Heart left ventricle (tissue), 16 donors: ENCODE measurements at regions not wholly inside any gene's neighbourhood (a gene's known extent, or its start where the extent isn't known, plus 50 kb on each side); places are given as distances from the start of the nearest gene placed in this dataset.
"Not testable (repeated sequence)": the region's sequence is repeated elsewhere in the genome, so short reads cannot be mapped to it uniquely, and the experiment has no call there.

ENCODE experiments used
- ATAC-seq, 4 donors: fragments of 200-7000 bp; cut with Tn5 transposase; one replicate each; pipeline ENCODE4 v1.9.1; 2020 to 2022; ENCODE audit warnings: moderate library complexity in 4 of 4, mild to moderate bottlenecking in 3 of 4, moderate number of reproducible peaks in 1 of 4
- DNase-seq, 5 donors: peaks; one replicate each; pipeline ENCODE4 v3.0.0-alpha.2; 2020
- H3K27ac ChIP-seq, 12 donors: fragments of 200-600 bp; sonication (generic) in 4 of 12; one replicate each; pipeline versions ENCODE4 v1.5.0 to v1.8.0; 2016 to 2022; ENCODE audit warnings: mild to moderate bottlenecking in 2 of 12
- H3K27me3 ChIP-seq, 9 donors: fragments of 200-600 bp; sonication (generic) in 2 of 9; one replicate each; pipeline versions ENCODE4 v1.5.1 to v1.8.0; 2016 to 2022; ENCODE audit warnings: mild to moderate bottlenecking in 3 of 9
- H3K36me3 ChIP-seq, 9 donors: fragments of 200-600 bp; sonication (generic) in 2 of 9; one replicate each; pipeline versions ENCODE4 v1.5.0 to v1.8.0; 2018 to 2022; ENCODE audit warnings: mild to moderate bottlenecking in 2 of 9
- H3K4me1 ChIP-seq, 12 donors: fragments of 200-600 bp; sonication (generic) in 4 of 12; one replicate each; pipeline versions ENCODE4 v1.5.0 to v1.8.0; 2016 to 2022; ENCODE audit warnings: mild to moderate bottlenecking in 3 of 12
- H3K4me3 ChIP-seq, 12 donors: fragments of 200-600 bp; sonication (generic) in 4 of 12; one replicate each; pipeline versions ENCODE4 v1.5.0 to v1.8.0; 2017 to 2022; ENCODE audit warnings: mild to moderate bottlenecking in 9 of 12, moderate library complexity in 4 of 12
- H3K9me3 ChIP-seq, 12 donors: fragments of 200-600 bp; sonication (generic) in 4 of 12; one replicate each; pipeline versions ENCODE4 v1.5.0 to v1.8.0; 2016 to 2022; ENCODE audit warnings: mild to moderate bottlenecking in 1 of 12
- POLR2A ChIP-seq, 2 donors: fragments of 450-650 bp; IDR thresholded peaks; one replicate each; pipeline ENCODE4 v1.6.1; 2017; ENCODE audit warnings: antibody characterized with exemption in 2 of 2, mild to moderate bottlenecking in 2 of 2, moderate library complexity in 2 of 2
- WGBS, 4 donors: extraction: QIAGEN DNeasy Blood & Tissue Kit in 2 of 4; methylation state at CpG; one replicate each; pipeline versions ENCODE4 v1.1.5 to v1.1.7; 2013 to 2018; 5-methylcytosine and 5-hydroxymethylcytosine counted together
- intact Hi-C, 10 donors: fragments of 100-400 bp; cut with DNase I; formaldehyde crosslinking; loops; one replicate each; pipeline versions ENCODE4 v1.11.1 to v1.14.2; 2022
- TF ChIP-seq, protein P1 (sequence below), 12 donors: fragments of 200-600 bp; sonication (generic) in 4 of 12; IDR thresholded peaks; one replicate each; pipeline versions ENCODE4 v1.5.0 to v1.8.0; 2018 to 2022; ENCODE audit warnings: antibody characterized with exemption in 12 of 12, mild to moderate bottlenecking in 5 of 12
- donor health status: ischemic (EF 13 %, LVEDD 7.1; RV severe dilation, severe dysfunction).
- donor health status: healthy with polysubstance abuse.
- donor health status: DM: no; HTN: yes; CAD: no.
- donor health status: DM: no; HTN: no; CAD: no.
- donor health status: ischemic (EF 25% LVEDD 6.9; RV normal size, moderate dysfunction).
- donor health status: ischemic (EF 25% LVEDD 5.7; RV mildly dilated, moderate dysfunction).
- donor health status: healthy.
- donor health status: DM: yes; HTN: yes; CAD: no.
- donor health status: ischemic (EF 35%, LVEDD 5.7; RV mildly dilated, moderate dysfunction).
- donor health status: nonischemic (EF 11% LVEDD 7.7; RV severe dilation, severe dysfunction).
- donor health status: DM: yes; HTN: yes; CAD: no.
- donor health status: PGD.
- donor health status: ischemic (EF 29% LVEDD 5.4; RV normal size, mild dysfunction).
- donor health status: nonischemic (EF 23%, LVEDD 6.1; RV moderate dilation, normal function).

DNA sequence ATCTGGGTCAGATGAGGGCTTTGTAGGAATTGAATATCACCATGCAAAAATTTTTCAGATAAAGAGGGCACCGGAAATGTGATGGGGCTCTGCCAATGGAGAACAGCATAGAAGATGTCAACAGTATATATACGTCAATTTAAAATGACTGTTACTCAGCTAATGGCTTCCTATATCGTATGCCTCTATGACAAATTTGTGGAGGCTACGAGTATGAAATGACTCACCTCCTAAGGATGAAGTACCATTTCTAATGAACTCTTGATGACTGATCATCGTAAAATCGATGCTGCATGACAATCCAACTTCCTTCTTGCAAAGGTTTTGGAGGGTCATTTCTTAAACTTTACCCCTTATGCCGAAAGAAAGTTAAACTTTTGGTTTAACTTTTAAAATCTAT, 450.3 kb upstream of the ZP4 start:
- intact Hi-C loops: no loop called here
- H3K9me3 ChIP-seq: peaks cover 0 to 16% (median 3%) of the 10 kb centered on the region in 12 donors
- H3K27ac ChIP-seq: no peak overlapping the region
- DNase-seq (no peak), ATAC-seq (no peak)
- TF ChIP-seq POLR2A (IDR thresholded peaks at IDR 0.05): no peak
- TF ChIP-seq, protein P1, sequence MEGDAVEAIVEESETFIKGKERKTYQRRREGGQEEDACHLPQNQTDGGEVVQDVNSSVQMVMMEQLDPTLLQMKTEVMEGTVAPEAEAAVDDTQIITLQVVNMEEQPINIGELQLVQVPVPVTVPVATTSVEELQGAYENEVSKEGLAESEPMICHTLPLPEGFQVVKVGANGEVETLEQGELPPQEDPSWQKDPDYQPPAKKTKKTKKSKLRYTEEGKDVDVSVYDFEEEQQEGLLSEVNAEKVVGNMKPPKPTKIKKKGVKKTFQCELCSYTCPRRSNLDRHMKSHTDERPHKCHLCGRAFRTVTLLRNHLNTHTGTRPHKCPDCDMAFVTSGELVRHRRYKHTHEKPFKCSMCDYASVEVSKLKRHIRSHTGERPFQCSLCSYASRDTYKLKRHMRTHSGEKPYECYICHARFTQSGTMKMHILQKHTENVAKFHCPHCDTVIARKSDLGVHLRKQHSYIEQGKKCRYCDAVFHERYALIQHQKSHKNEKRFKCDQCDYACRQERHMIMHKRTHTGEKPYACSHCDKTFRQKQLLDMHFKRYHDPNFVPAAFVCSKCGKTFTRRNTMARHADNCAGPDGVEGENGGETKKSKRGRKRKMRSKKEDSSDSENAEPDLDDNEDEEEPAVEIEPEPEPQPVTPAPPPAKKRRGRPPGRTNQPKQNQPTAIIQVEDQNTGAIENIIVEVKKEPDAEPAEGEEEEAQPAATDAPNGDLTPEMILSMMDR (IDR thresholded peaks at IDR 0.05): no peak
- H3K4me3 ChIP-seq: no peak overlapping the region
- H3K27me3 ChIP-seq: no peaks in the 10 kb centered on the region
- no peaks in the 10 kb centered on the region for H3K4me1 ChIP-seq
- no peaks in the 10 kb centered on the region for H3K36me3 ChIP-seq
- 72 to 85% (median 76%) methylated on average over 7 of the region's 7 CpGs for WGBS, 4 donors

DNA sequence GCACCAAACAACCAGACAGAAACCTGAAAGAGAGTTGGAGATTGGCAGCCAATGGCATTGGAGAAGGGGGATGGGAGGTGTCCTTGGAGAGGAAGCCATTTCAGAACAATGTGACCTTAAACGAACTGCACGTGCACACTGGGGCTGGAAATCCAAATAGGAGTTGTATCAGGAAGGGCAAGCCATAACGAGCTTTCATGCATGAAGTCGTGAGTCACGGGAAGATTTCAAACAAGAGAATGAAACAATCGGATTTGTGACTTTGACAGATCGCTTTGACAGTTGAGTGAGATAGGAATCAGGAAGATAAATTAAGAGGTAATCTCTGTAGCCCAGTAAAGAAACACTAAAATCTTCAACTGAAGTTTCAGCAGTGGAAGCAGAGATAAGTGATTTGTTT, 445.8 kb upstream of the ZP4 start:
- ATAC-seq: no peak
- DNase-seq: no peak
- Histone ChIP-seq H3K9me3 (peaks cover 0 to 16% (median 4%) of the 10 kb centered on the region in 12 donors), H3K27me3 (no peaks in the 10 kb centered on the region), H3K36me3 (no peaks in the 10 kb centered on the region), H3K4me3 (no peak overlapping the region), H3K4me1 (no peaks in the 10 kb centered on the region), H3K27ac (no peak overlapping the region)
- TF ChIP-seq POLR2A (IDR thresholded peaks at IDR 0.05): no peak
- TF ChIP-seq, protein P1 (IDR thresholded peaks at IDR 0.05): no peak
- 60 to 73% (median 68%) methylated on average over 7 of the region's 7 CpGs for WGBS, 4 donors
- intact Hi-C loops: no loop called here

DNA sequence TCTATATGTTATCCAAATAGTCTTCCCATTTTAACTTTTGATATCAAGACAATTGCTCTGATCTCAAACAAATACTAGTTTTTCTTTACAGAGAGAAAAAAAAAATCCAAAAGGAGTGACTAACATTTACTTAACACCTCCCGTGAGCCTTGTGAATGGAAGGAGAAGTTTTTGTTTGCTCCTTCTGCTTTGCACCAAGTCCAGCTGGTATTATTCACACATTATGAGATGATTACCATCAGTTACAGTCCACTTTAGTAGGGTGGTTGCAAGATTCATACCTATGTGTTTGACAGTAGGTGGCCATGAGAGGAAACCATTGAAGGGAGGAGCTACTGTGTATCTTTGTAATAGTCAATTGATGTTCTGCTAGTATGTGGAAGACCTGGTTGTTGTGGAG, 443.4 kb upstream of the ZP4 start:
- 79 to 90% (median 83%) methylated on average over 1 of the region's 1 CpG for WGBS, 4 donors
- Histone ChIP-seq H3K9me3 (peaks cover 0 to 16% (median 4%) of the 10 kb centered on the region in 12 donors), H3K27me3 (no peaks in the 10 kb centered on the region), H3K36me3 (no peaks in the 10 kb centered on the region), H3K27ac (no peak overlapping the region), H3K4me1 (no peaks in the 10 kb centered on the region), H3K4me3 (no peak overlapping the region)
- ATAC-seq (no peak), DNase-seq (no peak)
- intact Hi-C loops: no loop called here
- TF ChIP-seq POLR2A (IDR thresholded peaks at IDR 0.05): no peak

GRCh38 chr1:238331557-238331956, 440.8 kb upstream of the ZP4 start:
- Histone ChIP-seq H3K27ac (no peak overlapping the region), H3K4me1 (no peaks in the 10 kb centered on the region)
- intact Hi-C loops: no loop called here

DNA sequence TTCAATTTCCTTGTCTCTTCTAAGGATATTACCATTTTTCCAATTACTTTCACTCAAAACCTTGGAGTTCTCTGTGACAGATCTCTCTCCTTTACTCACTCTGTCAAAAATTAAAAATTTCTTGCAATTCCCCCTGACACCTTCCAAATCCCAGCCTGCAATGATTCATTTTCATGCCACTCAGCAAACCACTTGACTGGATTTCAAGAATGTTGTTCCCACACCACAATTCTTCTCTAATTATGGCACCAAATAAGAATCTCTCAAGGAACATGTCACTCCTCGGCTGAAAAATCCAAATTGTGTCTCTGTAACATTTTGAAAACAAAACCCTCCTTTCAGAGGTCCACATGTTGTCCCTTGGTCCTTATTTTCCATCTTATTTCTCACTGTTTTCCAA, 438.9 kb upstream of the ZP4 start:
- no peak for ATAC-seq
- Histone ChIP-seq H3K27ac (no peak overlapping the region), H3K36me3 (no peaks in the 10 kb centered on the region), H3K4me1 (no peaks in the 10 kb centered on the region), H3K9me3 (no peaks in the 10 kb centered on the region), H3K4me3 (no peak overlapping the region), H3K27me3 (no peaks in the 10 kb centered on the region)
- DNase-seq: no peak
- WGBS, 4 donors: 22 to 34% (median 31%) methylated on average over 1 of the region's 1 CpG
- intact Hi-C loops: no loop called here
- TF ChIP-seq, protein P1 (IDR thresholded peaks at IDR 0.05): no peak
- no peak for TF ChIP-seq POLR2A (IDR thresholded peaks at IDR 0.05)

More at GRCh38 chr1:238331557-238331956, 440.8 kb upstream of the ZP4 start:
- DNase-seq (no peak), ATAC-seq (no peak)
- Histone ChIP-seq H3K9me3 (peaks cover 0 to 3% (median 0%) of the 10 kb centered on the region in 12 donors), H3K4me3 (no peak overlapping the region), H3K36me3 (no peaks in the 10 kb centered on the region), H3K27me3 (no peaks in the 10 kb centered on the region)
- no peak for TF ChIP-seq POLR2A (IDR thresholded peaks at IDR 0.05)
- TF ChIP-seq, protein P1 (IDR thresholded peaks at IDR 0.05): no peak

DNA sequence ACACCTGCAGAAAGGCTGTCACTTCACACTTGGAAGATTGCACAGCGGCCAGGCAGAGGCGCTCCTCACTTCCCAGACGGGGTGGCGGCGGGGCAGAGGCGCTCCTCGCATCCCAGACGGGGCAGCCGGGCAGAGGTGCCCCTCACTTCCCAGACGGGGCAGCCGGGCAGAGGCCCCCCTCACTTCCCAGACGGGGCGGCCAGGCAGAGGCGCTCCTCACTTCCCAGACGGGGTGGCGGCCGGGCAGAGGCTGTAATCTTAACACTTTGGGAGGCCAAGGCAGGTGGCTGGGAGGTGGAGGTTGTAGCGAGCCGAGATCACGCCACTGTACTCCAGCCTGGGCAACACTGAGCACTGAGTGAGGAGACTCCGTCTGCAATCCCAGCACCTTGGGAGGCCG, 436.3 kb upstream of the ZP4 start:
- WGBS, 4 donors: 92 to 97% (median 92%) methylated on average over 11 to 22 of the region's 22 CpGs
- intact Hi-C loops: not testable (repeated sequence)

GRCh38 chr1:238326479-238326878, 435.8 kb upstream of the ZP4 start:
- H3K27ac ChIP-seq, intact Hi-C loops, H3K4me1 ChIP-seq, H3K9me3 ChIP-seq, ATAC-seq, H3K36me3 ChIP-seq, DNase-seq, H3K4me3 ChIP-seq, H3K27me3 ChIP-seq: not testable (repeated sequence)
- WGBS, 4 donors: 76 to 85% (median 83%) methylated on average over 9 of the region's 9 CpGs

More for the DNA sequence above, 436.3 kb upstream of the ZP4 start:
- DNase-seq: peak in 1 of 5 donors; percentile 58
- H3K36me3 ChIP-seq, ATAC-seq, H3K4me3 ChIP-seq, H3K27me3 ChIP-seq, H3K9me3 ChIP-seq, H3K27ac ChIP-seq, H3K4me1 ChIP-seq: not testable (repeated sequence)
